C4-2B (cell line): ENCODE measurements at regions not wholly inside any gene's neighbourhood (a gene's known extent, or its start where the extent isn't known, plus 50 kb on each side); places are given as distances from the start of the nearest gene placed in this dataset.

Source experiments
- ZFX ChIP-seq: fragments of 450-650 bp; IDR thresholded peaks from 2 replicates; pipeline ENCODE4 v1.6.1; 2017
- TF ChIP-seq, protein P1 (sequence below): fragments of 450-650 bp; conservative IDR thresholded peaks from 2 replicates; pipeline ENCODE4 v1.5.1; 2017; ENCODE audit warnings: mild to moderate bottlenecking

DNA sequence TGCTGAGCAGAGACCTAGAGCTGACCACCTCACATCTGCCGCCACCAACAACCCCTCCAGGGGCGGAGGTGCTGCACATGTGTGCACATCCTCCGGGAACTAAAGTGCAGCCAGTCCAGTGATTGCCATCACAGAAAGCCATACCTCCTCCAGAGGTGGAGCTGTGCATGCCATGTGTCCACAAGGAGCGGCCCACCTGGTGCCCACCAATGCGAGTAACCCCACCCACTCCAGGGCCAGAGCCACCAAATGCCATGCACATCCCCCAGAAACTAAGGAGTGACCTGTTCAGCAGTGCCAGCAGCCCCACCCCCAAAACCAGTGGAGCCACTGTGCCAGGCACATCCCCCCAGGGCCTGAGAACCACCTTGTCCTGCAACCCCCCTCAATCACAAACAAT is 557.9 kb downstream of the UQCRFS1 start:
- TF ChIP-seq, protein P1, sequence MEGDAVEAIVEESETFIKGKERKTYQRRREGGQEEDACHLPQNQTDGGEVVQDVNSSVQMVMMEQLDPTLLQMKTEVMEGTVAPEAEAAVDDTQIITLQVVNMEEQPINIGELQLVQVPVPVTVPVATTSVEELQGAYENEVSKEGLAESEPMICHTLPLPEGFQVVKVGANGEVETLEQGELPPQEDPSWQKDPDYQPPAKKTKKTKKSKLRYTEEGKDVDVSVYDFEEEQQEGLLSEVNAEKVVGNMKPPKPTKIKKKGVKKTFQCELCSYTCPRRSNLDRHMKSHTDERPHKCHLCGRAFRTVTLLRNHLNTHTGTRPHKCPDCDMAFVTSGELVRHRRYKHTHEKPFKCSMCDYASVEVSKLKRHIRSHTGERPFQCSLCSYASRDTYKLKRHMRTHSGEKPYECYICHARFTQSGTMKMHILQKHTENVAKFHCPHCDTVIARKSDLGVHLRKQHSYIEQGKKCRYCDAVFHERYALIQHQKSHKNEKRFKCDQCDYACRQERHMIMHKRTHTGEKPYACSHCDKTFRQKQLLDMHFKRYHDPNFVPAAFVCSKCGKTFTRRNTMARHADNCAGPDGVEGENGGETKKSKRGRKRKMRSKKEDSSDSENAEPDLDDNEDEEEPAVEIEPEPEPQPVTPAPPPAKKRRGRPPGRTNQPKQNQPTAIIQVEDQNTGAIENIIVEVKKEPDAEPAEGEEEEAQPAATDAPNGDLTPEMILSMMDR = no peak
- no peak for TF ChIP-seq ZFX
